GM21526 (cell line): ENCODE measurements at regions not wholly inside any gene's neighbourhood (a gene's known extent, or its start where the extent isn't known, plus 50 kb on each side); places are given as distances from the start of the nearest gene placed in this dataset.
"Not testable (repeated sequence)": the region's sequence is repeated elsewhere in the genome, so short reads cannot be mapped to it uniquely, and the experiment has no call there.

ENCODE experiments used
- ATAC-seq: cut with Tn5 transposase; IDR thresholded peaks from one replicate; pipeline ENCODE4 v1.9.1; 2021; ENCODE audit warnings: moderate library complexity; ENCODE audit not compliant: unreplicated experiment, low FRiP score

DNA sequence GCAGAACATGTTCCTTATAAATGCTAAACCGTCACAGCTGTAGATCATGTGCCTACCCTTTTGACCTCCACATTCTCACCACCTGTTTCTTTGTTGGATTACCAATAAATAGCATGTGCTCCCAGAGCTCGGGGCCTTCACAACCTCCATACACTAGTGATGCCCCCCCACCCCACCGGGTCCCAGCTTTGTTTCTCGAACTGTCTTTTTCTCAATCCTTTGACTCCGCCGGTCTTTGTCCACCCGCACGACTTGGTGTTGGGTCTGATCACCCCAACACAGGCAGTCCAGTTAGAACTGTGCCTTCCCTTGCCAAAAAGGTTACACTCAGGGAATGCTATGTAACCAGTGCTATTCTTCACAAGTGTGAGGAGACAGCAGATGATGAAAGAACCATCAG lies 485.9 kb upstream of the C9orf72 start:
- ATAC-seq, result no peak

- ATAC-seq, result no peak
Measured at GRCh38 chr9:28064241-28064815, 491.0 kb upstream of the C9orf72 start.

GRCh38 chr9:28073270-28073669 lies 500.0 kb upstream of the C9orf72 start:
- no peak for ATAC-seq

DNA sequence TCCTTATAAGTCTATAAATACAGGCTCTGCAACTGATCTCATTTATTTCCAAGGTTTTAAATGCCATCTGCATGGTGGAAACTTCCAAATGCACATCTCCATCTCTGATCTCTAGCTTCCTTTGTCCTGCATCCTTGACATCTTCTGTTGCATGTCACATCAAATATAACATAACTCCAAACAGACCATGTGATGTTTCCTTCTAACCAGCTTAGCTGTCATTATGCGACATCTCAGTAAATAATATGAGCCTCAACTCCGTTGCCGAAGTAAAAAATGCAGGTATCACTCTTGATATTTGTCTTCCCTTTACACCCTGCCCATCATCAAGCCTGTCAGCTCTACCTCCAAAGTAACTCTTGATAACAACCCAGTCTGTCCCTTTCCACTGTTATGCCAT lies 506.4 kb upstream of the C9orf72 start:
- ATAC-seq, result no peak

- ATAC-seq, result no peak
Measured at GRCh38 chr9:28082671-28083070, 509.4 kb upstream of the C9orf72 start.

- ATAC-seq, result no peak
Measured at GRCh38 chr9:28086881-28087280, 513.6 kb upstream of the C9orf72 start.

GRCh38 chr9:28092981-28093936 lies 520.0 kb upstream of the C9orf72 start:
- ATAC-seq, result no peak

GRCh38 chr9:28101509-28101908 lies 528.2 kb upstream of the C9orf72 start:
- no peak for ATAC-seq

- ATAC-seq, result no peak
Measured at GRCh38 chr9:28105001-28105400, 531.7 kb upstream of the C9orf72 start.

- no peak for ATAC-seq
Measured at GRCh38 chr9:28120184-28120583, 546.9 kb upstream of the C9orf72 start.

DNA sequence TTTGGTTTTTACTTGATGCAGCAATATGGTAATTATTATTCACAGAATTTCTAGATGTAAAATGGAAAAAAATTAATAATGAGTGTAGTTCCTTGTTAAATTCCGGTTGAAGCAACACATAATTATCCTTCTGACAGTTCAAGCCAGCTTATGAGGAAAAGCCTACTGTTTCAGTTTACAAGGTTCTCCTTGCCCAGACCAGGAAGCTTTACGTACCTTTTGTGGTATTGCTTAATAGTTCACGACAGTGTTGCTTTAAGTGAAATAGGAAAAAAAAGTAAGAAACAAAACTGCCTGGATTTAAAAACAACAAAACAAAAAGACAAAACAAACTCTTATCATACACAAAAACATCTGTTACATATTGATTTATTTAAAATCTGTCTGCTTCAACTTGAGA lies 547.3 kb upstream of the C9orf72 start:
- no peak for ATAC-seq

GRCh38 chr9:28121366-28121765 lies 548.1 kb upstream of the C9orf72 start:
- ATAC-seq, result no peak

- ATAC-seq, result no peak
Measured at GRCh38 chr9:28124917-28125316, 551.6 kb upstream of the C9orf72 start.

- no peak for ATAC-seq
Measured at GRCh38 chr9:28127101-28127500, 553.8 kb upstream of the C9orf72 start.

GRCh38 chr9:28134446-28134976 lies 561.2 kb upstream of the C9orf72 start:
- no peak for ATAC-seq

- ATAC-seq, result no peak
Measured at GRCh38 chr9:28135549-28135948, 562.3 kb upstream of the C9orf72 start.

- no peak for ATAC-seq
Measured at GRCh38 chr9:28136113-28136512, 562.8 kb upstream of the C9orf72 start.

DNA sequence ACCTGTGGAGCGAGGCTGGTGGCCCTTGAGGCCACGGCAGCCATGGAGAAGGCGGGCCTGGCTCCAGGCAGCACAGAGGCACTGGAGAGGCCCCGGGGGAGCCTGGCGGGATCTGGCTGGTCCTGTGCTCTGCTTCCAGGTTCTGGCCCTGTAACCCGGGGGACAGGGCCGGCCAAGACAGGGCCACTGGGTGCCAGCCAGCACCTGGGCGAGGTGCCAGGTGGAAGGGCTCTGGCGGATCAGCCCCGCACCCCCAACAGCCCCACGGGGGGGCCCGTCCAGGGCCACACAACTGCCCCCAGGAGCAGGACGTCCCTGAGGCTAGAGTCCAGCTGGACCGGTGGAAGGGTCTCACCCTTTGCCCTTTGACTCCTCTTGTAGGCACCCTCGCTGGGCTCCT lies 574.1 kb upstream of the C9orf72 start:
- ATAC-seq, result not testable (repeated sequence)

DNA sequence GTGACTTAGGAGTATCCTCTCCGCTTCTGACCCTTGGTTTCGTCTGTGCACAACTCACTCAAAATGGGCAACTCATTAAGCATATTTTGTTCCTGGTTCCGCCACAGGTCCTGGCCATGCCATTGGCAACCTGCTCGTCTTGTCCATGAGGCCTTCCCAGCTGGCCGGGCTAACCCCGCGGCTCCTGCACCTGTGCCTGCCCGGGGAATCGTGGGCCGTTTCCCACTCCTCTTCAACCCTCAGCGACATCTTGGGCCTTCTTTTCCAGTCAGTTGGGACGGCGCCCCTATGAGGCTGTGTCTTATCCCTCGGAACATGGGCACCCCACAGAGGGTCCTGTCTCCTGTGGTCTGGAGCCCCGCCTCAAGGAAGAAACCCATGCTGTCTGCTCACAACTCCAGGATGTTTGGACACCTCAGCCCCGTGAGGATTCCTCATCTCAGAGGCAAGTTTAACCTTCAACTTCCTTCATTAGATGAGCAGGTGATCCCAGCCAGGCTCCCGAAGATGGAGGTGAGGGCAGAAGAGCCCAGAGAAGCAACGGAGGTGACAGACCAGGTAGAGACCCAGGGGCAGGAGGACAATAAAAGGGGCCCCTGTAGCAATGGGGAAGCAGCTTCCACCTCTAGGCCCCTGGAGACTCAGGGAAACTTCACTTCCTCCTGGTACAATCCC lies 574.8 kb upstream of the C9orf72 start:
- not testable (repeated sequence) for ATAC-seq

- not testable (repeated sequence) for ATAC-seq
Measured at GRCh38 chr9:28149361-28150050, 576.2 kb upstream of the C9orf72 start.

- ATAC-seq, result no peak
Measured at GRCh38 chr9:28155067-28155466, 581.8 kb upstream of the C9orf72 start.
